ENCODE measurements at regions not wholly inside any gene's neighbourhood (a gene's known extent, or its start where the extent isn't known, plus 50 kb on each side); places are given as distances from the start of the nearest gene placed in this dataset.

DNA sequence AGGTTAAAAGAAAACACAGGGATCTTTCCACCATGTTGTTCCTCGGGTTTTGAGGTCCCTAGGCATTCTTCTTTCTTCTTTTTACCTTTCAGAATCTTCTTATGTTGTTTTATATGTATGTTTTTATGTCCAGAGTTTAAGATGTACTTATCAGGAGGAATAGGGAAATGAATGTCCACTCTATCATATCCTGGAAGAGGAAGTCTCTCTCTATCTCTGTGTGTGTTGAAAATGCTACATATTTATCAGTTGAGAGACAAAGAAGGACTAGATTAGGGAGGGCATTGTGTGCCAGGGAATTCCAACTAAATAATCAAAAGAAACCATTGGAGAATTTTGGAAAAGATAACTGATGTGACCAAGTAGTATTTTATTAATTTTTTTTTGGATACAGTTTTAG is 200.5 kb upstream of the POT1 start:
- no peak for DNase-seq (ENCODE audit: low read depth in 2 of 2)

DNA sequence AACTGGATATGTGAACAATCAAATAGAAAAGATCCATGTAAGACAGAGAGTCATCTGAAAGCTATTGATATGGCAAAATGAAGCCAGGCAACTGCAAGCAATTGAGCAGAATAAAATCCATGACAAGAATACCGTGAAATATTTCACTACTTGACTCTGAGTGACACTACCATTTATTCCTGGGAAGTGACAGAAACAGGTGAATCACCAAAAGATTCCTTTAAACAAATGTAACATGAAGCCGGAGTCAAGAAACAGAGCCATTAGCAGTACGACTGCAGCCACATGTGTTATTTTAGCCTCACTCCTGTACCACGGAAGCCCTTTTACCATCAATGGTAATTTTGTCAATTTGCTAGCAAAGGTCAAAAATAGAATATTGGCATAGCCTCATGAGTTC is 197.7 kb upstream of the POT1 start:
- DNase-seq (ENCODE audit: low read depth in 2 of 2): no peak

DNA sequence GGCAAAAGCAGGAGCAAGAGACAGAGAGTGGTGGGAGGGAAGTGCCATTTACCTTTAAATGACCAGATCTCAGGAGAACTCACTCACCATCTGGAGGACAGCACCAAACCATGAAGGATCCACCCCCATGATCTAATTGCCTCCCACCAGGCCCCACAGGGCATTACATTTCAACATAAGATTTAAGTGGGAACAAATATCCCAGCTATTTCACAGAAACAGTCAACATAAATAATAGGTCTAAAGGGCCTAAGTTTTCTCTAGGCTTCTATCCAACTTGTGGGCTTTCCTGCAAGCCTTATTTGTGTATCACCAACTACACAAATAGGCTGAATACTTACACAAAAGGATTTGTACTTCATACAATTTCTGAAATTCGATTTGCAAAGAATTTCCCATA is 196.8 kb upstream of the POT1 start:
- DNase-seq (ENCODE audit: low read depth in 2 of 2): no peak

DNA sequence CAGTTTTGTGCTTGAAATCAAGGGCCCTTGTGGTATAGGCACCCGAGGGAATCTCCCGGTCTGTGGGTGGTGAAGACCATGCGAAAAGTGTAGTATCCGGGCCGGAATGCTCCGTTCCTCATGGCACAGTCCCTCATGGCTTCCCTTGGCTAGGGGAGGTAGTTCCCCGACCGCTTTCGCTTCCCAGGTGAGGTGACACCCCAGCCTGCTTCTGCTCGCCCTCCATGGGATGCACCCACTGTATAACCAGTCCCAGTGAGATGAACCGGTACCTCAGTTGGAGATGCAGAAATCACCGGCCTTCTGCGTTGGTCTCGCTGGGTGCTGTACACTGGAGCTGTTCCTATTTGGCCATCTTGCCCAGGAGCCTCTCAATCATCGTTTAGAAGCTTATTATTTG is 195.7 kb upstream of the POT1 start:
- no peak for DNase-seq (ENCODE audit: low read depth in 2 of 2)

DNA sequence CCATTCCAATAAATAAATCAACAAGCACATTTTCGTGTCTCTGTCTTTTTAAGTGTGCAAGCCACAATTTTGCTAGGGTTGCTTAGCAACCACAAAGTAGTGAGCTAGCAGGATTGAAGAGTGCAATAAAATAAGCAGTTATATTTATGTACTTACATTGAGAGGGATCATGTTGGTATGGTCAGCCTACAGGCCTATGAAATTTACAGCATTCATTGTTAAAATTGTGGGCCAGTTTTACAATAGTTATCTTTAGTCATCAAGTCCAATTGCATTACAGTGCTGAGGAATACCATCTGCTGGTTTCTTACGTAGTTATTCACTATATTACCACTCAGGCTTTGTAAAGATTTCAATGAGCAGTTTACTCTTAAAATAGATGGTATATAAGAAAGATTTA is 192.5 kb upstream of the POT1 start:
- DNase-seq (ENCODE audit: low read depth in 2 of 2): no peak

DNA sequence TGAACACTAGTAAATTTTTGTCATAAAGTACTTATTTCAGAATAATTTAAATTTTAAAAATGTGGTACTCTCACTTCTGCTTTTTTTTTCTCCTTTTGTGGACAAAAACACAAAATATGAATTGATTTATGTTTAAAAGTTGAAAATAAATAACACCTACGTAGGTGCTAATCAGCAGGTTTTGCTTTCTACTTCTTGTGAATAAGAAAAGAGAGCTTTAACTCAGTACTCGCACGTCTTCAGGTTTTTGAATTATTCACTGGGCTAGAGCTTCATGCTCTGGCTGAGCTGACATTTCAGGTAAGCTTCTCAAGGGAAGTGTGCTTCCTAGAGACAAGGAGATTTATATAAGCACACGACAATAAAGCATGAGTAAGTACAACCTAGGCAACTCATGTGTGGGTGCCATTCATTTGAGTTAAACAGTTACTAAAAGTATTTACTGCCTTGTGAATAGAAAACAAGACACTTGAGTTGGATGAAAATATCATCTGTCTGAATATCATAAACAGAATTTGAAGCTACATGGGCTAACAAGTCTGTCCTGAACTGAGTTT is 190.0 kb upstream of the POT1 start:
- DNase-seq (ENCODE audit: low read depth in 2 of 2): no peak

DNA sequence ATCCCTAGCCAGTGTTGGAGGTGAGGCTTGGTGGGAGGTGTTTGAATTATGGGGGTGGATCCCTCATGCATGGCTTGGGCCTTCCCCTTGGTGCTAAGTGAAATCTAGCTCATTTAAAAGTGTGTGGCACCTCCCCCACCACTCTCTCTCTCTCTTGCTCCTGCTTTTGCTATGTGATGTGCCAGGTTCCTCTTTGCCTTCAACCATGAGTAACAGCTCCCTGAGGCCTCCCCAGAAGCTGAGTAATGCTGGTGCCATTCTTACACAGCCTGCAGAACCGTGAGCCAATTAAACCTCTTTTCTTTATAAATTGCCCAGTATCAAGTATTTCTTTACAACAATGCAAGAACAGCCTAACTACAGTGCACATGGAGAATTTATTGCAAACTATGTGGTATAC is 188.8 kb upstream of the POT1 start:
- no peak for DNase-seq (ENCODE audit: low read depth in 2 of 2)

DNA sequence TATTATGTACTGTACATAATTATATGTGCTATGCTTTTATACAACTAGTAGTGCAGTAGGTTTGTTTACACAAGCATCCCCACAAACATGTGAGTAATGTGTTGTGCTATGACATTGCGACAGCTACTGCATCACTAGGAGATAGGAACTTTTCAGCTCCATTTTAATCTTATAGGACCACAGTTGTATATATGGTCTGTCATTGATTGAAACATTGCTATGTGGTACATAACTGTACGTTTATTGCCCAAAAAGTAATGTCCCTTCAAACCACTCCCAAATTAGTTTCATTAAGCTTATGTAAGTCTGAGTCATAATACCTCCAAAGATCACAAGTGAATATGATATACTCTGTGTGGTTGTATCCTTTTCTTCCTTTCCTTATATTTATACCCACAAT is 183.2 kb upstream of the POT1 start:
- DNase-seq (ENCODE audit: low read depth in 2 of 2): no peak

DNA sequence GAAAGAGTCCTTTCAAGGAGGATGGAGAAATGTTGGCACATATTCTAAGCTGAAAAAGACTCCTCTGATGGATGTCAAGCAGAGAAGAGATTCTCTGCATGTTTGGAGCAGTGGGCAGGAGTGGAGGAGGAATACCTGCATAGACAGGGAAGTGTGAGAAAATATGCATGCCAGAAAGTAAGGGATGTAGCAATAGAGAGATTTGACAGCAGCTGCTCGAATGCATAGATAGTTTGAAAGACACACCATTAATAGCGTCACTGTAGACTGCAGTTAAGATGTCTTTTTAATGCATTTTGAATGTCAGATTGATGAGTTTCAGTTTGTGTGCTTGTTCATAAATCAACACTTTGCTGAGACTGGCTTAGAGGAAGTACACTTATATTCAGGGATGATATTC is 169.9 kb upstream of the POT1 start:
- no peak for DNase-seq (ENCODE audit: low read depth in 2 of 2)

DNA sequence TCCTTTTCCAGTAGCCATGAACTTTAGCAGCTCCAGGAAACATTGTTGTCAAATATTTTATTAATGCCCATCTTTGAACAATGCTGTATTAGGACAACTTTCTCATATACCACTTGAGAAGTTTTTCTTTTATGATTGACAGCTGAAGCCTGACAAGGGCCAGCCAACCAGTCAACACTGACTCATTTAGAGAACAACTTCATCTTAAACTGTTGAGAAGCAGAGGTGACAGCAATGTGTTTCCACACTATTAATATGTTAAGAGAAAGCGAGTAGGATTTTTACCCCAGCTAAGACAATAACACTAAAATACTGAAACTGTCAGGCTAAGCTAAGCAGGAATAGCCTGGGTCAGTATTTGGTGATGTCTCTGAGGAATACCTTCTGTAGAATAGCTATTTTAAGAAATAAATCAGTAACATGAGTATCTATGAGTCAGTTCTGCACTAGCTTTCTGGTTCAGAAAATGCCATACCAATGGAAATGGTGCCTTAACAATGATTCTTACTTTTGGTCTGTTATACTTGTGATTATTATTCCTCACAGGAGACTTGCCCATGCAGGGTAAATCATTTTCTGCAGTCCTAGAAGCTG is 168.8 kb upstream of the POT1 start:
- no peak for DNase-seq (ENCODE audit: low read depth in 2 of 2)

DNA sequence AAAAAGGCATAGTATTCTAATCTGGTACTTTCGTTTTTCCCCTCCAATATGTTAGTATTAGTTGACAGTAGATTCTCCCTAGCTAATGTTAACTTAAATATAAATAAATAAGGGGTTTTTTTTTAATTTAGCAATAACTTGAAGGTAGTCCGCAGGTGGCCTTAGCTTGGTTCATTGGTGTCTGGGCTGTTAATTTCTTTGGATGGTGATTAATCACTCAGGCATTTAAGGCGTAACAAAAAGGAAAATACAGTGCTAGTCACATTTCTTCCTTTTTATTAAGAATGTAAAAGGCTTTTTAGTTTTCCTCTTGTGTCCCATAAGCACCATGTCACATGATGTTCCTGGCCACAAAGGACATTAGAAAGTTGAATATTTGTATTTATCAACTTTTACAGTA is 161.0 kb upstream of the POT1 start:
- DNase-seq (ENCODE audit: low read depth in 2 of 2): no peak

DNA sequence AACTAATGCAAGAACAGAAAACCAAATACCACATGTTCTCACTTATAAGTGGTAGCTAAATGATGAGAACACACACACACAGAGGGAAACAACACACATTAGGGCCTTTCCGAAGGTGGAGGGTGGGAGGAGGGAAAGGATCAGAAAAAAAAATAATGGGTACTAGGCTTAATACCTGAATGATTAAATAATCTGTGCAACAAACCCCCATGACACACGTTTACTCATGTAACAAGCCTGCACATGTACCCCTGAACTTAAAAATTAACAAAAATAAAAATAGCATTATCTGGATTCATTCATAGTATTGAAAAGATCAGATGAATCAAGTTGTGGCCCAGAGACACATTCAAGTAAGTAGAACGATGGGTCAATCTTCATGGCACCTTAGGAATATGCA is 159.5 kb upstream of the POT1 start:
- no peak for DNase-seq (ENCODE audit: low read depth in 2 of 2)

DNA sequence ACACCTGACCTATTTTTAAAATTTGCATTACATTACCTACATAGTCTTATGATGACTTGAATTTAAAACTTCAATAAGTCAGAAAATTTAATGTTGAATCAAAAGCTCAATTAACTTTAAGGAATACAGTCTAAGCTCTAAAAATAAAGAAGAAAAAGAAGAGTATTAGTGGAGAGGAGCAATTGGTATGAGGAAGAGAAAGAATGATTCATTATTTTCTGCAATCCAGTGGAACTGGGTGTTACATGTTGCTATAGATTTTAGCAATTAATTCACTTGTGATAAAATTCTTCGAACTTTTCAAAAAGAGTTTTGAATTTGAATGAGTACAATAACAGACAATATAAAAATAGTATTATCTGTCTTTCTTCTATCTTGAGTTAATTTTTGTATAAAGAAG is 158.9 kb upstream of the POT1 start:
- no peak for DNase-seq (ENCODE audit: low read depth in 2 of 2)

DNA sequence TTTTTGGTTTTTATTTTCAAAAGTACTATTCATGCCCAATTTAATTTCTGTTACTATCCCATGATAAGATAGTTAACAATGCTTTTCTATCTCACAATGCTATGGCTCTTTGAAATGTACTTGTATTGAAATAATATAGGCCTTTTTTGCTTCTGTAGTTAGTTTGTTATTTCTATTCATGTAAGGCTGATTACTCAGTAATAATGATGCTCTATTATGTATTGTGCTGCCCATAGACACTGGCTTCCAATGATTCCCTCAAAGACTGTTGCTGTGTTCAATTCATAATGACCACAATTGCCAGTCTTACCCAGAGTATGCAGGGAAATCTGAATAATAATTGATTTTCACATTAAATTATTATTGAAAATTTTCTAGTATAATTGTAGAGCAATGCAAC is 155.5 kb upstream of the POT1 start:
- DNase-seq (ENCODE audit: low read depth in 2 of 2): no peak

DNA sequence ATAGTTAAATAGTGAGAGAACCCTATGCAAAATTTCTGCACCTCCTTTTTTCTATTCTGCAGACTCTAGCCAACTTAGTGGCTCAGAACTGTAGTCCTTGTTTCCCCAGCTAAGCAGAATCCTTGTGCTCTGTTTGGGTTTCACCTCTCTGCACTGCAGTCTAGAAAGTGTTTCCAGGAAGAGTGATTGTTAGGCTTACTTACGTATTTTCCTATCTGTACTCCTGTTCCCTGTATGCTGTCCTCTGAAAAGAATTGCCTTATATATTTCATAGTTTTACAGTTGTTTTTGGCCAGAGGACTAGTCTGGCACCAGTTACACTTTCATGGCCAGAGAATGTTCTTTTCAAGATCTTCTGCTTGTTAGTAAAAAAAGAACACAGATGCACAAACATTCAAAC is 154.6 kb upstream of the POT1 start:
- DNase-seq (ENCODE audit: low read depth in 2 of 2): no peak

DNA sequence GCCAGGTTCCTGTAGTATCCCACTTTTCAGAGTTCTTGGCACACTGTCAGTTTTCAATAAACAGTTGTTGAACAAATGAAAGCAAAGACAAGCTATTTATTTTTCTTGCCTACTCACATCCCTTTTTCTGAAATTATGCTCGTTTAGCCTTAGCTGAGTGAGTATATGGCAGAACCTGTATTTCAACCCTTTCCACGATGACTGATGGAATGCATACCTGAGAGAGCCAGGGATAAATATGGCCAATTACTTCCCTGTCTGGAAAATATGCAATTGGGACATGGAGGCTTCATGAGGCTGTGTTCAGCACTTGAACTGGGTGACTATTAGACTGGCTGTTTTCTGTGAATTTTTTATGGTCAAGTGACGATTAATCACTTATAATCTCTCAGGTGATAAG is 144.5 kb upstream of the POT1 start:
- no peak for DNase-seq (ENCODE audit: low read depth in 2 of 2)

DNA sequence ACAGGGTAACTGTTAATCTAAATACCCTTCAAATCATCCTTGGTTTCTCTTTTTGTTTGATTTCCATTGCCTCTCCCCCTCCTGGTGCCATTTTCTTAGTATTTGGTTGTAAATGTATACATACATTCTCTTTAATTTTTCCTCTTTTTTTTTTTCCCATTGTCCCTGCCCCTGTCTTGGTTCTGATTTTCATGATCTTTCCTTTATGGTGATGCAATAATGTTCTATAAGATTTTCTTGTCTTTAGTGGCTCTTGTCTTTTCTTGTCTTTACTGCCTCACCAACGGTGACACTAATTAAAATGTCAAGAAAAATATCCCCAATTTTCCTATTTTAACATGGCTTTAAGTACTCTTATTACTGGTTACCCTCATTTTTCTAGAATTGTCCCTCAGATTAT is 135.9 kb upstream of the POT1 start:
- no peak for DNase-seq (ENCODE audit: low read depth in 2 of 2)

DNA sequence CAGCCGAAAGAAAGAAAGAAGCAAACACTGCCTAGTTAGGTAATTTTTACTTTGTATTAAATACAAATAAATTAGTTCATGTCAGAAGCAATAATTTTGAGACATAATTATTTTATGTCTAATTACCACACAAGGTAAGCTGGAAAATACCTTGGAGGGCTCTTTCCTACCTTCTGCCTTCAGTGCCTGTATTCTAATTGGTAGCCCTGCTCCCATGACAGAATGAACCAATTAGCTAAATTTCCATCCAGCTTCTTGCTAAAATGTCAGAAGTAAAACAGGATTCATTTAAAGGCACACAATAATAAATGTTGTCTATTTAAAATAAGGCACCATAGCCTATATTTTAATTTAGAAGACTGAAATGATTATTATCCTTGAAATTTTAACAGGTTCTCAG is 135.4 kb upstream of the POT1 start:
- DNase-seq (ENCODE audit: low read depth in 2 of 2): no peak

DNA sequence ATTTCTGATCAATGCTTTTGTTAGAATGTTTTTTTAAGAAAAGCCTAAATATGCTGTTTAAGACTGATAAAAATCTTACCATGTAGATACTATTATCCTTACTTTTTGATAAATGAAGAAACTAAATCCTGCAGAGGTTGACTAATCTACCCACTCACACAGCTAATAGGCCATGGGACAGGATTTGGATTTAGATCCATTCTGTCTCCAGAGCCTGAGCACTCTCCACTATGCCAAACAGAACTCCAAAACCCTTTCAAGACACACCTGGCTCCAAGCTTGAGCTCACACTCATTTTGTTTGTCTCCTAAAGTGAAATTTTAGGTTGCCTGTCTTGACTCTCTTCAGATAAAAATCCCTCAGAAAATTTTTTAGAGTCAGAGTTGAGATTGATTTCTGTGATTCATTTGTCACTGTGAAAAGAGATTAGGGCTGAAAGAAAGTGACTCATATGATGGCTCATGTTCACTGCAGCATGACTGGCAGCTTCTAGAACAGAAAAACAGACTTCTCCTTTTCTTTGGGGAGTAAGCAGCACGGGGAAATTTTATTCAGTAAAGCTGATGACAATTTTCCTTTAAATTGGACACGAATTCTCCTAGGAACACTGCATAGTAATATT is 132.3 kb upstream of the POT1 start:
- peak in 1 of 2 experiments; percentile 6 for DNase-seq (ENCODE audit: low read depth in 2 of 2)

DNA sequence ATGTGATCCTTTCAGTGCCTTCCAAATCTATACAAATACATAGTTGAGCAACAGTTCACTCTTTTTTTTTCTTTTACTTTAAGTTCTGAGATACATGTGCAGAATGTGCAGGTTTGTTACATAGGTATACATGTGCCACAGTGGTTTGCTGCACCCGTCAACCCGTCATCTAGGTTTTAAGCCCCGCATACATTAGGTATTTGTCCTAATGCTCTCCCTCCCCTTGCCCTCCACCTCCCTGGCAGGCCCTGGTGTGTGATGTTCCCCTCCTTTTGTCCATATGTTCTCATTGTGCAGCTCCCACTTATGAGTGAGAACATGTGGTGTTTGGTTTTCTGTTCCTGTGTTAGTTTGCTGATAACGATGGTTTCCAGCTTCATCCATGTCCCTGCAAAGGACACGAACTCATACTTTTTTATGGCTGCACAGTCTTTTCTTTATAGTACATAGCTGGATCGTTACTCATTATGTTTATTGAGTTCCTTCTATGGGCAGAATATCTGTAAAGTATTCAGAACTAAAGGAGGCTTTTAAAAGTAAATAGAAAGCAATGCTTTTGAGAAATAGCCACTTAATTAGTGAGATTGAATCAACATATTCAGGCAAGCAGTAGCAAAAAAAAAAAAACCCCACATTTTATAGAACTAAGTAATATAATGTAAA is 131.6 kb upstream of the POT1 start:
- DNase-seq (ENCODE audit: low read depth in 2 of 2): peak; percentile 1 to 8

DNA sequence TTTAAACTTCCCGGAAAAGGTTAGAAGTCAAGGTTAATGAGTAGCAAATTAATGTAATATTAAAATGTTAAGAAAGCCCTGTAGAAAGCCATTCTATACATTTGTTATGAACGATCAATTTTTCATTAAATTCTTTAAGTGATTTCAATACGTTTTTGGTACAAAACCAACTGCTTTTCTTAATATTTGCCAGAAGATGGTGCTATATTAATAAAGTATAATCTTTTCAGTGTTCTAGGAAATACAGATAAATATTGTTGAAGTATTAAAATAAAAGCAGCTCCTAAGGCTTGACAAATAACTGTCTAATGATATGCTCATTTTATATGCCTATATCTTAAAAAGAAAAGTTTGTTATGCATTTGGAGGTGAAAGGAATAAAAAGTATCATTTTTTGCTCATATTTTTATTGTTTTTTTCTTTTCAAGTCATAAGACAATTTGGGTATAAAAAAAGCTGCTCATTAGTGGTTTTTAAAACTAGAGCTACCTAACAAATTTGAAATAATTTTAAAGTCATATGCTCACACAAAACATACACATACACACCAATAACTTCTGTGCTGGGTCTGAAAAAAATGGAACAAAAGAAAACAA is 130.3 kb upstream of the POT1 start:
- peak in 1 of 2 experiments; percentile 3 for DNase-seq (ENCODE audit: low read depth in 2 of 2)

DNA sequence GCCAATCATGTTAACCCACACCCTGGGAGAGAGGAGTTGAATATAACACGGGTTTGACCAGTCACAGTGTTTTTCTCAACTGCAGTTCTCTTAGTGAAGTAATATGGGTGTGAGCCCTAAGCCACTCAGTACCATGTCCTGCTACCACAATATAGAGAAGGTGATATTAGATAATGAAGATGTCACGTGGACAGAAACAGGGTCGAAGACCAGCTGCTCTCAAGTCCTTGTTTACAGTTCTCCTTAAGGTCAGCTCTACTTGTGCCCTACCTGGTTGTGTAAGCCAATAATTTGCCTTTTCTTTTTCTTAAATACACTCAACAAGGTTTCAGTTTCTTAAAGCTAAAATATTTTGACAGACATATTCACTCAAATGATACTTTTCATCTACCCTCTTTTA is 128.3 kb upstream of the POT1 start:
- no peak for DNase-seq (ENCODE audit: low read depth in 2 of 2)

DNA sequence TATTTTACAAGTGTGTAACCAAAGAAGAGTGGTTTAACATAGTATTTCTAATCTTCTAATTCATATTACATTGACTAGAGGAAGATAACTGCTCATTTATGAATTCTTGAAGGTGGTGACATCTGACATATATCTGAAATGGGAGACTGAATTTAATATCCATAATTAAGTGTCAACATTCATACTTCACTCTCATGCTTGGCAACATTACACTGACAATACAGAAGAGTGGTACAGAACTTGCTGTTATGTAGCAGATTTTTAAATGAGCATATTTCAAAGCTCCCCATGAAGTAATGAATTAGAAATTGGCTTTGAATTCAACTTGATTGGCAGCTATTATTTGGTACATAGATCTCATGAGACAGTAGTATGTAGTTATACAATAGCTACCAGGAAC is 125.8 kb upstream of the POT1 start:
- DNase-seq (ENCODE audit: low read depth in 2 of 2): no peak

Data from fibroblast of skin of left quadriceps (primary cell).